Uterus (tissue), 3 donors: ENCODE measurements at regions not wholly inside any gene's neighbourhood (a gene's known extent, or its start where the extent isn't known, plus 50 kb on each side); places are given as distances from the start of the nearest gene placed in this dataset.
"Not testable (repeated sequence)": the region's sequence is repeated elsewhere in the genome, so short reads cannot be mapped to it uniquely, and the experiment has no call there.

Experiments used
- DNase-seq, 2 donors: peaks; one replicate each; pipeline ENCODE4 v3.0.0-alpha.2; 2019 to 2020
- H3K27ac ChIP-seq, 2 donors: fragments of 200-600 bp; sonication (generic); 1 replicate in 1 of 2; 2 replicates in 1 of 2; pipeline ENCODE4 v1.5.1; 2016 to 2018
- H3K27me3 ChIP-seq, 2 donors: fragments of 200-600 bp; sonication (generic); one replicate each; pipeline ENCODE4 v1.5.1; 2018 to 2019; ENCODE audit warnings: control low read depth in 1 of 2
- H3K36me3 ChIP-seq, 2 donors: fragments of 200-600 bp; sonication (generic); one replicate each; pipeline ENCODE4 v1.5.1; 2019; ENCODE audit warnings: control low read depth in 1 of 2
- H3K4me1 ChIP-seq, 2 donors: fragments of 200-600 bp; sonication (generic); one replicate each; pipeline ENCODE4 v1.5.1; 2018 to 2019; ENCODE audit warnings: control low read depth in 1 of 2
- H3K4me3 ChIP-seq, 2 donors: fragments of 200-600 bp; sonication (generic); 1 replicate in 1 of 2; 2 replicates in 1 of 2; pipeline ENCODE4 v1.5.1; 2018 to 2019; ENCODE audit warnings: mild to moderate bottlenecking in 1 of 2
- H3K9me3 ChIP-seq, 2 donors: fragments of 200-600 bp; sonication (generic); one replicate each; pipeline ENCODE4 v1.5.1; 2019; ENCODE audit warnings: control low read depth in 1 of 2
- CTCF ChIP-seq, 4 experiments: fragments of 200-600 bp in 2 of 4; fragments of 450-650 bp in 2 of 4; sonication (generic) in 2 of 4; IDR thresholded peaks; one replicate each; pipeline ENCODE4 v1.5.1; 2016 to 2019; ENCODE audit warnings: antibody characterized with exemption in 4 of 4, mild to moderate bottlenecking in 2 of 4, moderate library complexity in 1 of 4
- POLR2A ChIP-seq, 2 donors: fragments of 450-650 bp; IDR thresholded peaks; one replicate each; pipeline ENCODE4 v1.6.1; 2016; ENCODE audit warnings: antibody characterized with exemption in 2 of 2, mild to moderate bottlenecking in 1 of 2, moderate library complexity in 1 of 2
- intact Hi-C: fragments of 100-400 bp; cut with DNase I; formaldehyde crosslinking; loops from one replicate; pipeline ENCODE4 v1.15.1; 2023; ENCODE audit warnings: low total_unique reads
- donor health status: DM: yes; HTN: yes; CAD: no.

- H3K9me3 ChIP-seq, result no peaks in the 10 kb centered on the region
- intact Hi-C loops, result no loop called here
- no peaks in the 10 kb centered on the region for H3K27me3 ChIP-seq
- H3K27ac ChIP-seq, result no peak overlapping the region
- no peak for TF ChIP-seq CTCF (IDR thresholded peaks at IDR 0.05)
- no peak for TF ChIP-seq POLR2A (IDR thresholded peaks at IDR 0.05)
- no peaks in the 10 kb centered on the region for H3K4me1 ChIP-seq
- DNase-seq, result no peak
- H3K36me3 ChIP-seq, result no peaks in the 10 kb centered on the region
- no peak overlapping the region for H3K4me3 ChIP-seq
These were observed 309.4 kb downstream of the HGF start for GRCh38 chr7:81460250-81461045.

GRCh38 chr7:81459485-81459884 lies 310.4 kb downstream of the HGF start:
- Histone ChIP-seq H3K27me3 (no peaks in the 10 kb centered on the region), H3K4me1 (no peaks in the 10 kb centered on the region), H3K27ac (no peak overlapping the region), H3K9me3 (no peaks in the 10 kb centered on the region), H3K36me3 (no peaks in the 10 kb centered on the region), H3K4me3 (no peak overlapping the region)
- intact Hi-C loops, result loop anchor here (5.0 kb wide), 1 partner anchor 762 kb away; no protein-coding TSS in a partner anchor
- TF ChIP-seq POLR2A (IDR thresholded peaks at IDR 0.05), result no peak
- no peak for TF ChIP-seq CTCF (IDR thresholded peaks at IDR 0.05)
- no peak for DNase-seq

GRCh38 chr7:81457852-81458522 lies 311.9 kb downstream of the HGF start:
- intact Hi-C loops, result loop anchor here (5.0 kb wide), 1 partner anchor 761 kb away; no protein-coding TSS in a partner anchor

GRCh38 chr7:81453770-81454169 lies 316.1 kb downstream of the HGF start:
- intact Hi-C loops, result not testable (repeated sequence)

More at GRCh38 chr7:81457852-81458522, 311.9 kb downstream of the HGF start:
- Histone ChIP-seq H3K9me3 (no peaks in the 10 kb centered on the region), H3K4me1 (no peaks in the 10 kb centered on the region), H3K27ac (no peak overlapping the region), H3K4me3 (no peak overlapping the region), H3K27me3 (no peaks in the 10 kb centered on the region), H3K36me3 (no peaks in the 10 kb centered on the region)
- TF ChIP-seq CTCF (IDR thresholded peaks at IDR 0.05) (peak in 1 of 4 experiments; percentile 22), POLR2A (IDR thresholded peaks at IDR 0.05) (no peak)
- DNase-seq, result no peak

GRCh38 chr7:81449105-81449504 lies 320.7 kb downstream of the HGF start:
- no peak overlapping the region for H3K4me3 ChIP-seq
- no peaks in the 10 kb centered on the region for H3K4me1 ChIP-seq
- H3K27ac ChIP-seq, result no peak overlapping the region
- H3K36me3 ChIP-seq, result no peaks in the 10 kb centered on the region
- DNase-seq, result no peak
- TF ChIP-seq CTCF (IDR thresholded peaks at IDR 0.05), result no peak
- TF ChIP-seq POLR2A (IDR thresholded peaks at IDR 0.05), result no peak
- H3K27me3 ChIP-seq, result no peaks in the 10 kb centered on the region
- no peaks in the 10 kb centered on the region for H3K9me3 ChIP-seq
- intact Hi-C loops, result no loop called here

More at GRCh38 chr7:81453770-81454169, 316.1 kb downstream of the HGF start:
- not testable (repeated sequence) for DNase-seq, H3K9me3 ChIP-seq, H3K4me1 ChIP-seq, H3K4me3 ChIP-seq, H3K36me3 ChIP-seq, H3K27ac ChIP-seq, H3K27me3 ChIP-seq
